ENCODE measurements at regions not wholly inside any gene's neighbourhood (a gene's known extent, or its start where the extent isn't known, plus 50 kb on each side); places are given as distances from the start of the nearest gene placed in this dataset.

GRCh38 chr5:97618721-97619120, 435.7 kb upstream of the RIOK2 start:
- DNase-seq (ENCODE audit: extremely low spot score), result no peak
- TF ChIP-seq POLR2A (IDR thresholded peaks at IDR 0.05; ENCODE audit: low read depth) (no peak), POLR2AphosphoS5 (IDR thresholded peaks at IDR 0.05) (no peak), EP300 (IDR thresholded peaks at IDR 0.05) (no peak)
- TF ChIP-seq, protein P1, sequence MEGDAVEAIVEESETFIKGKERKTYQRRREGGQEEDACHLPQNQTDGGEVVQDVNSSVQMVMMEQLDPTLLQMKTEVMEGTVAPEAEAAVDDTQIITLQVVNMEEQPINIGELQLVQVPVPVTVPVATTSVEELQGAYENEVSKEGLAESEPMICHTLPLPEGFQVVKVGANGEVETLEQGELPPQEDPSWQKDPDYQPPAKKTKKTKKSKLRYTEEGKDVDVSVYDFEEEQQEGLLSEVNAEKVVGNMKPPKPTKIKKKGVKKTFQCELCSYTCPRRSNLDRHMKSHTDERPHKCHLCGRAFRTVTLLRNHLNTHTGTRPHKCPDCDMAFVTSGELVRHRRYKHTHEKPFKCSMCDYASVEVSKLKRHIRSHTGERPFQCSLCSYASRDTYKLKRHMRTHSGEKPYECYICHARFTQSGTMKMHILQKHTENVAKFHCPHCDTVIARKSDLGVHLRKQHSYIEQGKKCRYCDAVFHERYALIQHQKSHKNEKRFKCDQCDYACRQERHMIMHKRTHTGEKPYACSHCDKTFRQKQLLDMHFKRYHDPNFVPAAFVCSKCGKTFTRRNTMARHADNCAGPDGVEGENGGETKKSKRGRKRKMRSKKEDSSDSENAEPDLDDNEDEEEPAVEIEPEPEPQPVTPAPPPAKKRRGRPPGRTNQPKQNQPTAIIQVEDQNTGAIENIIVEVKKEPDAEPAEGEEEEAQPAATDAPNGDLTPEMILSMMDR (IDR thresholded peaks at IDR 0.05), result no peak
- no peaks in the 10 kb centered on the region for H3K9me3 ChIP-seq
- no peaks in the 10 kb centered on the region for H3K4me1 ChIP-seq
- no peak overlapping the region for H3K4me3 ChIP-seq
- H3K27me3 ChIP-seq, result no peaks in the 10 kb centered on the region
- no peak overlapping the region for H3K27ac ChIP-seq (replicated peaks in 1 of 4)
- 81% methylated on average over 1 of the region's 1 CpG for WGBS
- intact Hi-C loops (cut with DNase I), result no loop called here
- no peaks in the 10 kb centered on the region for H3K36me3 ChIP-seq

- Histone ChIP-seq H3K9me3 (no peaks in the 10 kb centered on the region), H3K4me1 (peaks cover 0 to 14% (median 3%) of the 10 kb centered on the region in 4 donors), H3K27ac (replicated peaks in 1 of 4) (no peak overlapping the region), H3K27me3 (no peaks in the 10 kb centered on the region), H3K4me3 (no peak overlapping the region), H3K36me3 (no peaks in the 10 kb centered on the region)
- DNase-seq (ENCODE audit: extremely low spot score), result no peak
- intact Hi-C loops (cut with DNase I), result no loop called here
- WGBS, result 80% methylated on average over 3 of the region's 3 CpGs
- TF ChIP-seq EP300 (IDR thresholded peaks at IDR 0.05) (no peak), POLR2A (IDR thresholded peaks at IDR 0.05; ENCODE audit: low read depth) (no peak), POLR2AphosphoS5 (IDR thresholded peaks at IDR 0.05) (no peak)
- TF ChIP-seq, protein P1 (IDR thresholded peaks at IDR 0.05), result no peak
These were observed 440.4 kb upstream of the RIOK2 start for GRCh38 chr5:97623441-97623840.

GRCh38 chr5:97624886-97625285, 441.8 kb upstream of the RIOK2 start:
- Histone ChIP-seq H3K27me3 (no peaks in the 10 kb centered on the region), H3K9me3 (no peaks in the 10 kb centered on the region), H3K27ac (replicated peaks in 1 of 4) (no peak overlapping the region), H3K4me3 (no peak overlapping the region), H3K36me3 (no peaks in the 10 kb centered on the region), H3K4me1 (peaks cover 0 to 24% (median 12%) of the 10 kb centered on the region in 4 donors)
- intact Hi-C loops (cut with DNase I), result no loop called here
- DNase-seq (ENCODE audit: extremely low spot score), result no peak
- TF ChIP-seq POLR2AphosphoS5 (IDR thresholded peaks at IDR 0.05), result no peak
- TF ChIP-seq POLR2A (IDR thresholded peaks at IDR 0.05; ENCODE audit: low read depth), result no peak
- TF ChIP-seq, protein P1 (IDR thresholded peaks at IDR 0.05), result no peak
- TF ChIP-seq EP300 (IDR thresholded peaks at IDR 0.05), result no peak

DNA sequence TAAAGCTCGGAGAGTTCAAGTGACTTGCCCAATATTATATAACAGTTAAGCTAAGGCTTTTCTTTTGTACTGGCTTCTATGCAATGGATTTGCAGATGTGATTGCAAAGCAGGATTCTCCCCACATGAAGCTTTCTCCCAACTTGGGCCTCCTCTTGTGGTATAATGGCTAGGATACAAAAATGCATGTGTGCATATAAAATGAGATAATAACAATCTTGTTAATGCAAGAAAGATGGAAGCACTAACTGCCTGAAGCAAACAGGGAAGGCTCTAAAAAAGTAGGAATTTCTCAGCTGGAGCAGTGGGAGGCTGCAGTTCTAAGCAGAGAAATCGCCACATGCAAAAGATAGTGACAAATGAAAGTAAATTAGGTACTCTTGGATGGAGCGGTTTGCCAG, 444.2 kb upstream of the RIOK2 start:
- intact Hi-C loops (cut with DNase I), result no loop called here
- WGBS, result 85% methylated on average over 3 of the region's 3 CpGs

More for the DNA sequence above, 444.2 kb upstream of the RIOK2 start:
- H3K27ac ChIP-seq (replicated peaks in 1 of 4), result no peak overlapping the region
- no peak overlapping the region for H3K4me3 ChIP-seq
- H3K36me3 ChIP-seq, result no peaks in the 10 kb centered on the region
- TF ChIP-seq EP300 (IDR thresholded peaks at IDR 0.05) (no peak), POLR2A (IDR thresholded peaks at IDR 0.05; ENCODE audit: low read depth) (no peak), POLR2AphosphoS5 (IDR thresholded peaks at IDR 0.05) (no peak)
- TF ChIP-seq, protein P1 (IDR thresholded peaks at IDR 0.05), result no peak
- no peaks in the 10 kb centered on the region for H3K9me3 ChIP-seq
- no peaks in the 10 kb centered on the region for H3K27me3 ChIP-seq
- H3K4me1 ChIP-seq, result peaks cover 0 to 24% (median 12%) of the 10 kb centered on the region in 4 donors
- no peak for DNase-seq (ENCODE audit: extremely low spot score)
